ENCODE measurements at regions not wholly inside any gene's neighbourhood (a gene's known extent, or its start where the extent isn't known, plus 50 kb on each side); places are given as distances from the start of the nearest gene placed in this dataset.

GRCh38 chr13:94816256-94816655 lies 103.9 kb upstream of the SOX21 start:
- no peak overlapping the region for H3K18ac ChIP-seq (ENCODE audit: insufficient read length, low read depth, low read length)
- no peaks in the 10 kb centered on the region for H4K20me1 ChIP-seq (ENCODE audit: control insufficient read depth, insufficient read depth, insufficient read length)
- H3K27me3 ChIP-seq (ENCODE audit: insufficient read depth, low read length) = no peaks in the 10 kb centered on the region
- H2AK5ac ChIP-seq (ENCODE audit: insufficient read length, low read length) = no peak overlapping the region
- H3K4me1 ChIP-seq (ENCODE audit: insufficient read depth, low read length) = no peaks in the 10 kb centered on the region; the same call in 1 of the 2 replicates
- no peaks in the 10 kb centered on the region for H3K23me2 ChIP-seq (ENCODE audit: insufficient read length, low read depth, low read length, poor library complexity, severe bottlenecking)
- DNase-seq = no peak
- H3K4me2 ChIP-seq (ENCODE audit: insufficient read depth, insufficient read length, low read length) = no peak overlapping the region
- H2BK15ac ChIP-seq (ENCODE audit: low read depth, low read length) = no peak overlapping the region
- no peak overlapping the region for H2AFZ ChIP-seq (ENCODE audit: low read length)
- no peaks in the 10 kb centered on the region for H3K9me3 ChIP-seq (ENCODE audit: control insufficient read depth, low read depth, low read length)
- no peak overlapping the region for H2BK12ac ChIP-seq (ENCODE audit: insufficient read length, low read depth, low read length)
- H2BK120ac ChIP-seq (ENCODE audit: low read depth, low read length, poor library complexity, severe bottlenecking) = no peak overlapping the region
- no peak overlapping the region for H3K56ac ChIP-seq (ENCODE audit: insufficient read length, low read depth, low read length)
- no peak overlapping the region for H3K14ac ChIP-seq (ENCODE audit: insufficient read depth, low read length)
- Mint-ChIP-seq H3K4me1 (peaks cover 4% of the 10 kb centered on the region in 2 experiments; a peak in 2 of 4 replicates), H3K36me3 (ENCODE audit: insufficient read depth in 1 of 3, low read depth in 3 of 3) (no peaks in the 10 kb centered on the region), H3K27ac (no peak overlapping the region), H3K4me3 (no peak overlapping the region), H3K9me3 (no peaks in the 10 kb centered on the region), H3K27me3 (ENCODE audit: low read depth) (no peaks in the 10 kb centered on the region)
- H3K4ac ChIP-seq (ENCODE audit: low read depth, low read length) = no peak overlapping the region
- H4K8ac ChIP-seq (replicated peaks; ENCODE audit: insufficient read length, low read depth, low read length) = no peak overlapping the region
- H4K5ac ChIP-seq (ENCODE audit: insufficient read length, low read depth, low read length) = no peak overlapping the region
- no peaks in the 10 kb centered on the region for H3K79me2 ChIP-seq (ENCODE audit: insufficient read depth, low read length)
- TF ChIP-seq CTCF (conservative IDR thresholded peaks at IDR 0.05) = no peak
- no peaks in the 10 kb centered on the region for H3K79me1 ChIP-seq (ENCODE audit: insufficient read depth, low read depth, low read length, poor library complexity, severe bottlenecking)
- no peak overlapping the region for H2BK20ac ChIP-seq (ENCODE audit: low read depth, low read length, poor library complexity, severe bottlenecking)
- no peak overlapping the region for H3K23ac ChIP-seq (ENCODE audit: insufficient read length, low read depth, low read length)
- no peak overlapping the region for H3T11ph ChIP-seq (ENCODE audit: low read length)
- no peak overlapping the region for H3K9ac ChIP-seq (ENCODE audit: extremely low read depth, insufficient read length, low read length)
- no peak overlapping the region for H4K91ac ChIP-seq (ENCODE audit: insufficient read length, low read depth, low read length)
- no peak overlapping the region for H2BK5ac ChIP-seq (ENCODE audit: insufficient read length, low read length)
- WGBS (ENCODE audit: extremely low coverage, insufficient read length, low lambda C conversion rate) = no CpG with 5 or more reads among the region's 7 CpGs
- no peak overlapping the region for H3K27ac ChIP-seq (ENCODE audit: insufficient read length, low read depth, low read length)

Measured in H9 (cell line).